ENCODE measurements at regions not wholly inside any gene's neighbourhood (a gene's known extent, or its start where the extent isn't known, plus 50 kb on each side); places are given as distances from the start of the nearest gene placed in this dataset.

DNA sequence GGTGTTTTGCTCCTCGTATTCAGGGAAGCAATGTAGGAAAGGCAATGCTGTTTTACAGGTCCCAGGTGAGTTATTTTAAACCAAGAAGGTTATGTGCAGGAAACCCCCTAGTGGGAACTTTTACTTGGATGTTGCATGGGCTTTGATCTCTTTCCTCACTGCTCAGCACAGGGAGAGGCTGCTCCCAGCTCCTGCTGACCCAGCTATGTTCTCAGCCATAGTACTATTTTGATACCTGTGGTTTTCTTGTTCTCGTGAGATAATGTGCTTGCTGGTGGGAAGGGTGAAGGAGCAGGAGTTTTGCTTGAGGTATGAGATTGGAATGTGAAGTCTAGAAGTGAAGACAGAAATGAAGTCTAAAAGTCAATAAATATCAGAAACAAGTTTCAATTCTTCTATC is 265.6 kb upstream of the FBXL7 start:
- H3K27ac ChIP-seq: no peak overlapping the region
- H3K4me3 ChIP-seq: no peak overlapping the region
- H3K27me3 ChIP-seq: no peaks in the 10 kb centered on the region
- H3K36me3 ChIP-seq (ENCODE audit: low read depth, missing control alignments): no peaks in the 10 kb centered on the region
- H3K9me3 ChIP-seq: no peaks in the 10 kb centered on the region
- 60 to 78% methylated on average over 2 of the region's 2 CpGs for WGBS, 2 donors
- intact Hi-C loops (cut with DNase I; ENCODE audit: low total_unique reads): no loop called here
- no peak for DNase-seq
- no peaks in the 10 kb centered on the region for H3K4me1 ChIP-seq
- no peak for TF ChIP-seq CTCF (IDR thresholded peaks at IDR 0.05)
- TF ChIP-seq POLR2A (IDR thresholded peaks at IDR 0.05): no peak

DNA sequence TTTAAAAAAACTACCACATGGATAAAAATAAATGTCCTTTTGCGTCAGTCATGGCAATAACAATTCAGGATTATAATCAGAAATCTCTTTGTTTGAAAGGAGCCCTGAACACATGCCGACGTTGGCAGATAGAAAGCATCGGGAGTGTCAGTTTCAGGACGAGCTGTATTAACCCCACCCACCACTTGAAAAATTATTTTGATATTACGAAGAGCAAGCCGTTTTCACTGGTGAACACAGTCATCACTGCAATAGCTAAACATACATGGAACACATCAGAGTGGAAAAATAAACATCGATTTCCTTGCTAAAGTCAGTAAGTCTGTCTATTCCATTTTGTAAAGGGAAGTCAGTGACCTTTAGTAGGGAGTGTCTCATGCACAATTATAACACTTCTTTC is 266.4 kb upstream of the FBXL7 start:
- Histone ChIP-seq H3K27me3 (no peaks in the 10 kb centered on the region), H3K4me1 (no peaks in the 10 kb centered on the region), H3K4me3 (no peak overlapping the region), H3K27ac (no peak overlapping the region), H3K9me3 (no peaks in the 10 kb centered on the region), H3K36me3 (ENCODE audit: low read depth, missing control alignments) (no peaks in the 10 kb centered on the region)
- intact Hi-C loops (cut with DNase I; ENCODE audit: low total_unique reads): no loop called here
- no peak for DNase-seq
- TF ChIP-seq CTCF (IDR thresholded peaks at IDR 0.05) (no peak), POLR2A (IDR thresholded peaks at IDR 0.05) (no peak)
- WGBS, 2 donors: 40 to 43% methylated on average over 8 of the region's 8 CpGs

DNA sequence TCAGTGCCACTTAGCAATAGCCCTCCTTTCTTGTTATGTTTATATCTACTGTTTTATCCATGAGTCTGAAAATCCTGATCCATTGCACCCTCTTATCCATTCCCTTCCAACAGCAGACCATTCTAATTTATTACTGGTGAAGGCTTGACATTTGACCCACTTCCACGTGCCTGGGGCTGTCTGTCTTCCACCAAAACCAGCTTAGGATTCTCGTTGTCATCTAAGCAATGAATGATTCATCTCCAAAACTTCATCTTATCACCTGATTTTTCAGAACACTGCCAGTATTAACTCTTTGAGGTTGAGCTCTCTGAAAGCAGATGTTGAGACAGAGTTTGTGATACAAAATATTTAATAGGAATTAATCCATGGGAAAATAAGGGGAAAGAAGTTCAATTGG is 277.8 kb upstream of the FBXL7 start:
- Histone ChIP-seq H3K36me3 (ENCODE audit: low read depth, missing control alignments) (no peaks in the 10 kb centered on the region), H3K4me3 (no peak overlapping the region), H3K27ac (no peak overlapping the region), H3K4me1 (no peaks in the 10 kb centered on the region), H3K27me3 (no peaks in the 10 kb centered on the region), H3K9me3 (no peaks in the 10 kb centered on the region)
- no peak for DNase-seq
- intact Hi-C loops (cut with DNase I; ENCODE audit: low total_unique reads): no loop called here
- no peak for TF ChIP-seq POLR2A (IDR thresholded peaks at IDR 0.05)
- no peak for TF ChIP-seq CTCF (IDR thresholded peaks at IDR 0.05)
- WGBS, 2 donors: 37 to 49% methylated on average over 2 of the region's 2 CpGs

- intact Hi-C loops (cut with DNase I; ENCODE audit: low total_unique reads): no loop called here
Measured at GRCh38 chr5:15220642-15221173, 279.3 kb upstream of the FBXL7 start.

More at GRCh38 chr5:15220642-15221173, 279.3 kb upstream of the FBXL7 start:
- H3K27ac ChIP-seq: no peak overlapping the region
- no peaks in the 10 kb centered on the region for H3K4me1 ChIP-seq
- no peak for DNase-seq
- H3K27me3 ChIP-seq: no peaks in the 10 kb centered on the region
- H3K36me3 ChIP-seq (ENCODE audit: low read depth, missing control alignments): no peaks in the 10 kb centered on the region
- TF ChIP-seq CTCF (IDR thresholded peaks at IDR 0.05): no peak
- TF ChIP-seq POLR2A (IDR thresholded peaks at IDR 0.05): no peak
- H3K9me3 ChIP-seq: no peaks in the 10 kb centered on the region
- H3K4me3 ChIP-seq: no peak overlapping the region
- 88 to 96% methylated on average over 5 of the region's 5 CpGs for WGBS, 2 donors

Measured in testis (tissue), 2 donors.